ENCODE measurements at regions not wholly inside any gene's neighbourhood (a gene's known extent, or its start where the extent isn't known, plus 50 kb on each side); places are given as distances from the start of the nearest gene placed in this dataset.

DNA sequence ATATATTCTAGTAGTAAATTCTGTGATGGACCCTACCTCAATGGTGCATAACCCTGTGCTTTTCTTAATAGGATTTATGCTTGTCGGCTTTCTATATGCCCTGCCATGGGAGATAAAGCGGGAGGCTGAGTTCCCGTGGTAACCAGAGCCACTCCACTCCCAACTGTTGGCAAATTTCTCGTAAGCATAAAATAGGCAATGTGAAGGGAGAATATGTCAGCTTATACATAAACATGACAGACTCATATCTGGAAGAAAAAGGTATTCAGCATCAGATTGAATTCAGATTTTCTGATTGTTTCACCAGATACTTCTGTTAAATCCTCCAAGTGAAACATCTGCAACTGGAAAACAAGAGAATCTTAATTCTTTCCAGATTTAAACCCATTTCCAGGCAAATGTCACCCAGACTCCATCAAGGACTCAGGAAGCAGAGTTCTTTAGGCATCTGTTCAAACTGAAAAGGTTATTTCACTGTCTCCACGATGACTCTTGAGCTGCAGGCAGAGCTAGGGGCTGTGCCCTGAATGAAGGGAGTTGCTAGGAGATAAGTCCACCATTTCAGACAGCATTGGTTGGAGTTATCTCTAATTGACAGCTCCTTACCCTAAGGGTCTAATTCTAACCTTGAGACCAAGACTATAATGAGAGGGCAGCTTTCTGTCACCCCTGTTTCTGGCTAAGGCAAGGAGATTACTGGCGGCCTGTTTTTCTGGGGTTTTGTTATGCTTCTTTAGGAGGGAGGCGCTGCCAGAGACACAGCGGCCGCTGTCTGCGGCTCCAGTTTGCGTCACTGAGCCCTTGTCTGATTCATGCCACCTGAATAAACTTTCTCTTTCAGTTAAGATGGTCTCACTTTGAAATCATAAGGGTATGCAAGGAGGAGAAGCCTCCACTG, 381.3 kb downstream of the SOX11 start:
- Mint-ChIP-seq H3K27me3 (ENCODE audit: unreplicated experiment) (no peaks in the 10 kb centered on the region), H3K4me3 (ENCODE audit: unreplicated experiment) (peak overlapping the region; percentile 58), H3K4me1 (ENCODE audit: unreplicated experiment) (peaks cover 33% of the 10 kb centered on the region), H3K36me3 (ENCODE audit: unreplicated experiment) (no peaks in the 10 kb centered on the region), H3K27ac (ENCODE audit: unreplicated experiment) (peak overlapping the region; percentile 84), H3K9me3 (ENCODE audit: unreplicated experiment) (no peaks in the 10 kb centered on the region)
- TF ChIP-seq, protein P1, sequence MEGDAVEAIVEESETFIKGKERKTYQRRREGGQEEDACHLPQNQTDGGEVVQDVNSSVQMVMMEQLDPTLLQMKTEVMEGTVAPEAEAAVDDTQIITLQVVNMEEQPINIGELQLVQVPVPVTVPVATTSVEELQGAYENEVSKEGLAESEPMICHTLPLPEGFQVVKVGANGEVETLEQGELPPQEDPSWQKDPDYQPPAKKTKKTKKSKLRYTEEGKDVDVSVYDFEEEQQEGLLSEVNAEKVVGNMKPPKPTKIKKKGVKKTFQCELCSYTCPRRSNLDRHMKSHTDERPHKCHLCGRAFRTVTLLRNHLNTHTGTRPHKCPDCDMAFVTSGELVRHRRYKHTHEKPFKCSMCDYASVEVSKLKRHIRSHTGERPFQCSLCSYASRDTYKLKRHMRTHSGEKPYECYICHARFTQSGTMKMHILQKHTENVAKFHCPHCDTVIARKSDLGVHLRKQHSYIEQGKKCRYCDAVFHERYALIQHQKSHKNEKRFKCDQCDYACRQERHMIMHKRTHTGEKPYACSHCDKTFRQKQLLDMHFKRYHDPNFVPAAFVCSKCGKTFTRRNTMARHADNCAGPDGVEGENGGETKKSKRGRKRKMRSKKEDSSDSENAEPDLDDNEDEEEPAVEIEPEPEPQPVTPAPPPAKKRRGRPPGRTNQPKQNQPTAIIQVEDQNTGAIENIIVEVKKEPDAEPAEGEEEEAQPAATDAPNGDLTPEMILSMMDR (IDR thresholded peaks at IDR 0.05), result no peak
- no peak for DNase-seq (ENCODE audit: extremely low spot score, unreplicated experiment)

DNA sequence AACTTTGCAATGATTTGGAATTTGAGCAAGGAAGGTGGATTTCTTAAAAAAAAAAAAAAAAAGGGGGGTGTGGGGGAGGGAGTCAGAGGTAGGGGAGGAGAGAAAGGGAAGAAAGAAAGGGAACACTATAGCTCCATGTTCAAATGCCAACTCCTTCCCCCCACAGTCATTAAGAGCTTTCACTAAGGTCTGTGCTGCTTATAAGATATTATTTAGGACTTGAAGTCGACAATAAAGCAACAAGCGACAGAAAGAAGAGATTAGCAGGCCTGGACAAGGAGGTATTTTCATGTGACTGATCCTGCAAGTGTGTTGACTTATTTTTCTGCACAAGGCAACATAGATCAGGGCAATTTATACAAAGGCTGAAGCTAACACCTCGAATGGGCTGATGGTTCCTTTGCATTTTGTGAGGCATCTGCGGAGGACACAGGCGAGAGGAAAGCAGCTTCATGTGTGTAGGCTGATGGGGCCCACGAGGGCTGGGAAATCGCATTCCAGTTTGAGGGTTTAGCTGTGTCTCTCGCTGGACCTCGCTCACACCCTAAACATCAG, 382.0 kb downstream of the SOX11 start:
- peaks cover 32% of the 10 kb centered on the region for H3K4me1 Mint-ChIP-seq (ENCODE audit: unreplicated experiment)
- peak overlapping the region; percentile 84 for H3K27ac Mint-ChIP-seq (ENCODE audit: unreplicated experiment)

DNA sequence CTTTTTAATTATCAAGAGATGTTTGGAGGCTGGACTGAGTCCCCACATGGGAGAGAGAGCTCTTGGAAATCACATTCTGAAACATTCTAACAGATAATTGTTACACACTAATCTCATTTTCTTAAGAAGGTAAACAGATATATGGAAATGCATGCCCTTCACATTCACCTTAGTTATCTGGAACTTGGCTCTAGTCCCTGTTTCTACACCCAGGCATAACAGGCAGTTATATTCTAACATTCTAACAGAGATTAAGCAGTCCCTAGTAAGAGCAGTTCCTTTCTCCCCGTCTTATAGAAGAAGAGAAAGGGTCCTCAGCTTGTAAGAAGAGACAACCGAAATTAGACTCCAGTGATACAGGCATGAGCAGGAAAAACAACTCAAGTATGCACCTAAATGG, 385.4 kb downstream of the SOX11 start:
- Mint-ChIP-seq H3K36me3 (ENCODE audit: unreplicated experiment) (no peaks in the 10 kb centered on the region), H3K4me1 (ENCODE audit: unreplicated experiment) (peaks cover 48% of the 10 kb centered on the region), H3K4me3 (ENCODE audit: unreplicated experiment) (no peak overlapping the region), H3K27ac (ENCODE audit: unreplicated experiment) (no peak overlapping the region), H3K27me3 (ENCODE audit: unreplicated experiment) (no peaks in the 10 kb centered on the region), H3K9me3 (ENCODE audit: unreplicated experiment) (no peaks in the 10 kb centered on the region)
- no peak for DNase-seq (ENCODE audit: extremely low spot score, unreplicated experiment)
- TF ChIP-seq, protein P1 (IDR thresholded peaks at IDR 0.05), result no peak

More for the DNA sequence above, 382.0 kb downstream of the SOX11 start:
- no peaks in the 10 kb centered on the region for H3K9me3 Mint-ChIP-seq (ENCODE audit: unreplicated experiment)
- TF ChIP-seq, protein P1 (IDR thresholded peaks at IDR 0.05), result no peak
- no peak for DNase-seq (ENCODE audit: extremely low spot score, unreplicated experiment)
- peak overlapping the region; percentile 58 for H3K4me3 Mint-ChIP-seq (ENCODE audit: unreplicated experiment)
- H3K27me3 Mint-ChIP-seq (ENCODE audit: unreplicated experiment), result no peaks in the 10 kb centered on the region
- H3K36me3 Mint-ChIP-seq (ENCODE audit: unreplicated experiment), result no peaks in the 10 kb centered on the region

DNA sequence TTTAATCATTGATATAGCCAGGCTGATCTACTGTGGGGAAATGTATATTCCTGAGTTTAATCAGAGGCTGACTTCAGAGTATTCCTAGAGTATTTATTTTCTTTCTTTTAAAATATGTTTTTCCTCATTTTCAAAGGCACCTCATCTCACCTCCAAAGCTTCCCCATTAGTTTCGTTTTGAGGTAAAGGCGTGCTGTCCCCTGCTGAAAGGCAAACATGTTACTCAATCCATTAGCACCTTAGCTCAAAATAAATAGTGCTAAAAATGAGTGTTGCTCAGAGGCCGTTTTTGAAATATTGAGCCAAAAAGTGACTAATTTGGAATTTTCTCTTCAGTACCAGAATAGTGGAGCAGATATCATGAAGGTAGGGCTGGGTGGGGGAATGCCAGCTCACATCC, 386.2 kb downstream of the SOX11 start:
- Mint-ChIP-seq H3K4me1 (ENCODE audit: unreplicated experiment) (peaks cover 49% of the 10 kb centered on the region), H3K27ac (ENCODE audit: unreplicated experiment) (no peak overlapping the region), H3K4me3 (ENCODE audit: unreplicated experiment) (no peak overlapping the region), H3K36me3 (ENCODE audit: unreplicated experiment) (no peaks in the 10 kb centered on the region), H3K9me3 (ENCODE audit: unreplicated experiment) (no peaks in the 10 kb centered on the region), H3K27me3 (ENCODE audit: unreplicated experiment) (no peaks in the 10 kb centered on the region)
- no peak for DNase-seq (ENCODE audit: extremely low spot score, unreplicated experiment)
- TF ChIP-seq, protein P1 (IDR thresholded peaks at IDR 0.05), result no peak

DNA sequence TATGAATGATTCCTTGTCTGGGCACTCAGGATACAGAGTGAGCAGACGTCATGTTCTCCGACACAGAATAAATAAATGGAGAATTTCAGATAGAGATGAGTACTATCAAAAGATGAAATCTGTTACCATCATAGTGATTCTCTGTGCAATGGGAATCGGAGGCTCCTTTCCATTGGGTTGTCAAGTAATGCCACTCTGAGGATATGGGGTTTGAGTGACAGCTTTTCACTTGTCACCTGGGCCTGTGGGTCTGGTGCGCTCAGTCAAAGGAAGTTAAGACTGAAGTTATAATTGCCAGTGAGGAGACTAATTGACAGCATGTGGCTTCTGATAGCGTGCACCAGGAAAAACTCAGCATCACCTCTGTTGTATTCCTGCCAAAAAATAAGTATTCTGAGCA, 387.2 kb downstream of the SOX11 start:
- H3K27ac Mint-ChIP-seq (ENCODE audit: unreplicated experiment), result no peak overlapping the region
- TF ChIP-seq, protein P1 (IDR thresholded peaks at IDR 0.05), result no peak
- no peak overlapping the region for H3K4me3 Mint-ChIP-seq (ENCODE audit: unreplicated experiment)
- H3K36me3 Mint-ChIP-seq (ENCODE audit: unreplicated experiment), result no peaks in the 10 kb centered on the region
- H3K27me3 Mint-ChIP-seq (ENCODE audit: unreplicated experiment), result no peaks in the 10 kb centered on the region
- peaks cover 41% of the 10 kb centered on the region for H3K4me1 Mint-ChIP-seq (ENCODE audit: unreplicated experiment)
- no peaks in the 10 kb centered on the region for H3K9me3 Mint-ChIP-seq (ENCODE audit: unreplicated experiment)
- DNase-seq (ENCODE audit: extremely low spot score, unreplicated experiment), result no peak

All from osteocyte (in vitro differentiated cells).